Posterior vena cava (tissue), 2 donors: ENCODE measurements at regions not wholly inside any gene's neighbourhood (a gene's known extent, or its start where the extent isn't known, plus 50 kb on each side); places are given as distances from the start of the nearest gene placed in this dataset.
"Not testable (repeated sequence)": the region's sequence is repeated elsewhere in the genome, so short reads cannot be mapped to it uniquely, and the experiment has no call there.

Experiments
- DNase-seq: peaks from one replicate; pipeline ENCODE4 v3.0.0-alpha.2; 2020; ENCODE audit warnings: low spot score
- intact Hi-C, 2 donors: fragments of 100-400 bp; cut with DNase I; formaldehyde crosslinking; loops; one replicate each; pipeline versions ENCODE4 v1.14.1 to v1.14.2; 2022 to 2023
- donor health status: DM: yes; HTN: yes; CAD: no.
- donor health status: DM: yes; HTN: yes; CAD: no.

- intact Hi-C loops, result no loop called here
- no peak for DNase-seq
Observed at GRCh38 chr2:123771928-123772632, 253.0 kb upstream of the CNTNAP5 start.

- no peak for DNase-seq
- intact Hi-C loops, result no loop called here
Observed at GRCh38 chr2:123777116-123777515, 248.0 kb upstream of the CNTNAP5 start.

DNA sequence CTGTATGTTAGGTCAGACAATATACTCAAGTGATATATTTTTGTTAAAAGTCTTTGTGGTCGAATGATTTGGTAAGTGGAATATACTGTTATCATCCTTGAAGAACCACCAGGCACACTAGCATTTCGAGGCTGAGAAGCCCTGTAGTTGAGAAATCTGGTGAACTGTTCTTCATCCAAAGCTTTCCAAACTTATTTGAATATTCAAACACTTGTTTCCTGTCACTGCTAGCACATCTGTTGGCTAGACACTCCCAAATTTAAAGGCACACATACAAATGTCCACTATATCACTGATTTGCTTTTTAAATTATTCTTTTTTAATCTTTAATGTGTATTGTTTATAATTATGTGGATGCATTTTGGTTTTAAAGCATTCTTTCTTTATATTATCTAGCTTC, 241.9 kb upstream of the CNTNAP5 start:
- intact Hi-C loops, result no loop called here
- no peak for DNase-seq

DNA sequence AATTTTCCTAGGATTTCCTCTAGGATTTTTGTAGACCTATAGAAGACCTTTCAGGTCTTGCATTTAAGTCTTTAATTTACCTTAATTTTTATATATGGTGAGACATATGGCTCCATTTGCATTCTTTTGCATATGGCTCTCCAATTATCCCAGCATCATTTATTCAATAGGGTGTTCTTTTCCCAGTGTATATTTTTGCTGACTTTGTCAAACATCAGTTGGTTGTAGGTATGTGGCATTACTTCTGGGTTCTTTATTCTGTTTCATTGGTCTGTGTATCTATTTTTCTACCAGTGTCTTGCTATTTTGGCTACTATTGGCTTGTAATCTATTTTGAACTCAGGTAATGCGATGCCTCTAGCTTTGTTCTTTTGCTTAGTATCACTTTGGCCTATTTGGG, 239.8 kb upstream of the CNTNAP5 start:
- intact Hi-C loops, result no loop called here
- DNase-seq, result no peak

- intact Hi-C loops, result no loop called here
- DNase-seq, result no peak
Observed at GRCh38 chr2:123791207-123791606, 233.9 kb upstream of the CNTNAP5 start.

- no peak for DNase-seq
- intact Hi-C loops, result no loop called here
Observed at GRCh38 chr2:123791684-123792083, 233.4 kb upstream of the CNTNAP5 start.

- not testable (repeated sequence) for DNase-seq
- intact Hi-C loops, result loop anchor here in 1 of 2 donors (5.0 kb wide), 1 partner anchor 443 kb away; no protein-coding TSS in a partner anchor
Observed at GRCh38 chr2:123804126-123804525, 221.0 kb upstream of the CNTNAP5 start.

DNA sequence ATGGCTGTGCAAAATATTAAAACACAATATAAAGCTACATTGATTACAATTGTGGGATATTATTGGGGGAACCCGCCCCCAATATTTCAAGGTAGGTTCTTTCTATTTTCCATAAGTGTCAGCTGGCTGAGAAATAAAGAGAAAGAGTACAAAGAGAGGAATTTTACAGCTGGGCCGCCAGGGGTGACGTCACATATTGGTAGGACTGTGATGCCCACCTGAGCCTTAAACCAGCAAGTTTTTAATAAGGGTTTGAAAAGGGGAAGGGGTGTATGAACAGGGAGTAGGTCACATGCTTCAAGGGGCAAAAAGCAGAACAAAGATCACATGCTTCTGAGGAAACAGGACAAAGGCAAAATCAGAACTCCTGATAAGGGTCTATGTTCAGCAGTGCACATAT, 219.3 kb upstream of the CNTNAP5 start:
- DNase-seq, intact Hi-C loops: not testable (repeated sequence)

DNA sequence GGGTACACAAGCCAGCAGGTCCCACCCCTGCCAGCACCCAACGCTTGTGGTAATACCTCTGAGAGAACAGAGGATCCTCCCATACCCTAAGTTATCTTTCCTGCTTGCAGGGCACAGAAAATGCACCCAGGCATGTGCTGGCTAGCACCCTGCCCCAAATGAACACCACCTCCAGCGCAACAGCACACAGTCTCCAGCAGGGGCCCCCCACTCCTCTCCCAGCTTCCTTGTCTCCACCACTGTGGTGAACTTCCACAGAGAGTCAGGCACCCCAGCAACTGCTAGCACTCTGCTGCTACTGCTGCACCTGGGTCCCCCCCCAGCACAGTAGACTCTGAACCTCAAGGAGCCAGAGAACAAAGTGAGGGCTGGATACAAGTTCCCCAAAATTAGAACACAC, 216.8 kb upstream of the CNTNAP5 start:
- intact Hi-C loops, result no loop called here
- no peak for DNase-seq

DNA sequence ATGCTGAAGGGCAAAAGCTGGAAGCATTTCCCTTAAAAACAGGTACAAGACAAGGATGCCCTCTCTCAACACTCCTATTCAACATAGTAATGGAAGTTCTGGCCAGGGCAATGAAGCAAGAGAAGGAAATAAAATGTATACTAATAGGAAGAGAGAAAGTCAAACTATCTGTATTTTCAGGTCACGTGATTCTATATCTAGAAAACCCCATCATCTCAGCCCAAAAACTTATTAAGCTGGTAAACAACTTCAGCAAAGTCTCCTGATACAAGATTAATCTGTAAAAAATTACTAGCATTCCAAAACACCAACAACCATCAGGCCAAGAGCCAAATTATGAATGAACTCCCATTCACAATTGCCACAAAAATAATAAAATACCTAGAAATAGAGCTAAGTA, 213.2 kb upstream of the CNTNAP5 start:
- DNase-seq, result no peak
- intact Hi-C loops, result no loop called here

DNA sequence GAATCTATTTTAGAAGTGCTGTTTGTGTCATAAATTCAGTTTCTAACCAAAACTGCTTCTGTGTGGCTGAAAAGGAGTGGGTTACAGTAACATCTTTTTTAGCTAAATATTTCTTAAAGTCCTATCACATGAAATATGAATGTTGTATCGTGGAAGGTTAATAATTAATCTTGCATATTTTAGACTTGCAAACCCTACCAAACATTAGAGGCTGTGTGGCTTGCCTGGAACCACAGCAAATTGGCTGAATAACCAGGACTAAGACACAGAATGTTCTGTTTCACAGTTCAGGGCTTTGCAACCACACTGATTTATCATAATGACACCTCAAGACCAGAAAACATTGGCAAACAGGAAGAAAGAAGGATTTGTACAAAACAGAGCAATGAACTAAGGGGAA, 208.9 kb upstream of the CNTNAP5 start:
- DNase-seq, result no peak
- intact Hi-C loops, result no loop called here

DNA sequence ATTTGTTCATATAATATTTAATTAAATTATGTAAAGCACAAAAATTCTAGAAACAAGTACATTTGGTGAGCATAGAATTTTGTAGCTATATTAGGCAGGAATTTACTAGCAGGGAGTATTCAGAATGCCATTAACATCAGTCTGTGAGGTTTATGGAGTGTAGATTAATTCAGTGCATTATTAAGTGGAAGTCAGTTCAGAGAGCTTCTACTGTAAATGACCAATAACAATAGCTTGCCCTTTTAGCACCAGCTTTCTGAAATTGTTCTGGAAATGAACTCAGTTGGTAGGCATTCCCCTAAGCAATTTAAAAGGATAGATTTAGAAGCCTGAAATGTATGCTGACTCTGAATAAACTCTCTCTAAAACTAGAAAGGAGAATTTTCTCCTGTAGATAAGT, 208.2 kb upstream of the CNTNAP5 start:
- intact Hi-C loops, result no loop called here
- DNase-seq, result no peak

GRCh38 chr2:123826729-123827271, 198.3 kb upstream of the CNTNAP5 start:
- DNase-seq, result peak; percentile 74
- intact Hi-C loops, result no loop called here

DNA sequence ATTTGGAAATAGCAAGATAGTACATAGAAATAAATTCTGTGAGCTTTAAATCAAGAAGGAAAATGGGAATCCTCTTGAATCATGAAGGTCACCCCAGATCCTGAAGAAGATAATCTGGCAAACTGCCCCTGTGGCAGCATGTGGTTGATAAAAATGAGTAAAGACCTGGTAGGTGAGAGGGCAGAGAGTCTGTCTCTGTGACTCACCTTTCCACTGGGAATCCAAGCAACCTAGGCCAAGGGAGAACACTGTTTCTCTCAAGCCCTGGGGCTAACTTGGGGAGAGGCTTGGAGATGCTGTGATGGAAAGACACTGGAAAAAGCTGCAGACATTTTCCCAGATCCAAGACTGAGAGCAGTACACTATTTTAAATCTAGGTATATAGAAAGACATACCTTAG, 185.8 kb upstream of the CNTNAP5 start:
- no peak for DNase-seq
- intact Hi-C loops, result no loop called here

GRCh38 chr2:123840016-123840415, 185.1 kb upstream of the CNTNAP5 start:
- intact Hi-C loops, result no loop called here
- DNase-seq, result no peak

- no peak for DNase-seq
- intact Hi-C loops, result no loop called here
Observed at GRCh38 chr2:123840574-123840973, 184.5 kb upstream of the CNTNAP5 start.

GRCh38 chr2:123851281-123851680, 173.8 kb upstream of the CNTNAP5 start:
- intact Hi-C loops, result no loop called here
- no peak for DNase-seq

- DNase-seq, result no peak
- intact Hi-C loops, result no loop called here
Observed at GRCh38 chr2:123853161-123853560, 171.9 kb upstream of the CNTNAP5 start.

GRCh38 chr2:123859031-123859430, 166.1 kb upstream of the CNTNAP5 start:
- intact Hi-C loops, result not testable (repeated sequence)

DNA sequence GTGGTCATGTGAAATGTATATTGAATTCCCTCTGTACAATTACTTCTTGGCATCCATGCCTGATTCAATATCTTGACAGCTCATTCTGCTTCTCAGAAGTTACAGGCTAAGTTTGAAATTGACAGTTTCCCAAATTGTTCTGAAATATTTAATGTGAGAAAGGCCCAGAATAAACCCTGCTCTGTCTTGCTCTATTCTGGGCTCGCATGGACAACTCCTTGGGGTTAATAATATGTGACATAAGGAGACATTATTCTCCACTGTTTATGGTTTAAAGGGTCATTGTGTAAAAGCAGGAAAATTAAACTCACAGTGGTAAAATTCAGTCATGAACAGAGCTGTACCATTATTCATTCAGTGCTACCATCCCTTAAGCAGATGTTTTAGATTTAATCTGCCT, 160.7 kb upstream of the CNTNAP5 start:
- intact Hi-C loops, result no loop called here
- DNase-seq, result no peak

More at GRCh38 chr2:123859031-123859430, 166.1 kb upstream of the CNTNAP5 start:
- not testable (repeated sequence) for DNase-seq

DNA sequence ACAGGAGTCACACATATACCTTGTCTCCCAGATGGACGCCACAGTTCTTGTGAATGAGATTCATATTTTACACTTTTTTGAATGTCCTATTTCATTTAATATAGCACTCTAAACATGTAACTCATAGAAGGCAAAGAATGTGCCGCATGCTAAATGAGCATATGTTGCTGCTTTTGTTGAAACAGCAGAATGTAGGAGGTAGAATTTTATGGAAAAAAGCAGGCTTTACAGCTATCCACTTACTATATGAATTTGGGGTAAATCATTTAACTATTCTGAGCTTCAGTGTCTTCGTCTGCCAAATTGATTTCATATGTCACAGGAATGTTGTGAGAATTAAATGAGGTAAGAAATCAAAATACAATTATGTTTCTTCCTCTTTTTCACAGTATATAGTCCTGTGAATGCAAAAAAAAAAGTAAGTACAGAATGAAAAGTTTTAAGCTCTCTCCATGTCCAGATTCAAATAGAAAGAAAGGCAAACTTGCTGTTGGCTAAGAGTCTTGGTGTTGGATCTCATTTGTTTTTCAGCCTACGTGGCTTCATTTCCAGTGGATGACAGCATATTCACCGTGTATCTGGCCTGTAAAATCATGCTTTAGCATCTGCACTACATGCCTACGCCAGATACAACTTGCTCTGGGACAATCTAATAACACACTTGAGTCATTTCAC, 154.7 kb upstream of the CNTNAP5 start:
- intact Hi-C loops, result no loop called here
- no peak for DNase-seq
